HEK293T (cell line): ENCODE measurements at regions not wholly inside any gene's neighbourhood (a gene's known extent, or its start where the extent isn't known, plus 50 kb on each side); places are given as distances from the start of the nearest gene placed in this dataset.

ENCODE experiments used
- ARNT ChIP-seq: fragments of 450-650 bp; IDR thresholded peaks from 2 replicates; pipeline ENCODE4 v1.6.1; 2017; ENCODE audit warnings: mild to moderate bottlenecking
- BHLHE40 ChIP-seq: fragments of 450-650 bp; IDR thresholded peaks from 2 replicates; pipeline ENCODE4 v1.6.1; 2016; ENCODE audit warnings: mild to moderate bottlenecking, moderate library complexity, borderline replicate concordance
- ELF4 ChIP-seq: fragments of 450-650 bp; IDR thresholded peaks from 2 replicates; pipeline ENCODE4 v1.6.1; 2017; ENCODE audit warnings: antibody characterized with exemption
- FOXA1 ChIP-seq: fragments of 450-650 bp; IDR thresholded peaks from 2 replicates; pipeline ENCODE4 v1.6.1; 2016; ENCODE audit warnings: mild to moderate bottlenecking
- FOXK2 ChIP-seq: fragments of 450-650 bp; IDR thresholded peaks from 2 replicates; pipeline ENCODE4 v1.6.1; 2016; ENCODE audit warnings: mild to moderate bottlenecking
- FOXM1 ChIP-seq: fragments of 450-650 bp; IDR thresholded peaks from 2 replicates; pipeline ENCODE4 v1.6.1; 2017; ENCODE audit warnings: mild to moderate bottlenecking, borderline replicate concordance
- HDGF ChIP-seq: fragments of 450-650 bp; IDR thresholded peaks from 2 replicates; pipeline ENCODE4 v1.6.1; 2017; ENCODE audit warnings: antibody characterized with exemption, borderline replicate concordance
- L3MBTL2 ChIP-seq: fragments of 450-650 bp; conservative IDR thresholded peaks from 2 replicates; pipeline ENCODE4 v1.6.1; 2016; ENCODE audit warnings: mild to moderate bottlenecking
- NFRKB ChIP-seq: fragments of 450-650 bp; IDR thresholded peaks from 2 replicates; pipeline ENCODE4 v1.6.1; 2016; ENCODE audit warnings: mild to moderate bottlenecking, moderate library complexity
- SP1 ChIP-seq: fragments of 450-650 bp; IDR thresholded peaks from 2 replicates; pipeline ENCODE4 v1.6.1; 2017
- SUZ12 ChIP-seq: fragments of 450-650 bp; IDR thresholded peaks from 2 replicates; pipeline ENCODE4 v1.6.1; 2016; ENCODE audit warnings: mild to moderate bottlenecking
- TARDBP ChIP-seq: fragments of 450-650 bp; IDR thresholded peaks from 2 replicates; pipeline ENCODE4 v1.6.1; 2016
- ZNF384 ChIP-seq: fragments of 450-650 bp; IDR thresholded peaks from 2 replicates; pipeline ENCODE4 v1.6.1; 2016

GRCh38 chr5:144844086-144844485 is 673.4 kb downstream of the KCTD16 start:
- TF ChIP-seq ZNF384 (no peak), FOXM1 (no peak), BHLHE40 (no peak), SUZ12 (no peak), HDGF (no peak), FOXA1 (no peak), SP1 (no peak), NFRKB (no peak), TARDBP (no peak), ARNT (no peak), L3MBTL2 (no peak), FOXK2 (no peak), ELF4 (no peak)
